B cell (primary cell): ENCODE measurements at regions not wholly inside any gene's neighbourhood (a gene's known extent, or its start where the extent isn't known, plus 50 kb on each side); places are given as distances from the start of the nearest gene placed in this dataset.

ENCODE experiments used
- ATAC-seq: fragments of 200-7000 bp; cut with Tn5 transposase; one replicate; pipeline ENCODE4 v1.10.0; 2021; ENCODE audit warnings: low read depth, mild to moderate bottlenecking, moderate number of reproducible peaks, moderate library complexity
- CTCF ChIA-PET: fragments of 350-600 bp; sonication (Branson Sonifier 250); formaldehyde crosslinking; loops from one replicate; lab custom pipeline; 2021; ENCODE audit warnings: antibody characterized with exemption, inconsistent platforms; lab: Charles Lee
- POLR2A ChIA-PET: fragments of 350-600 bp; sonication (Branson Sonifier 250); formaldehyde crosslinking; loops from one replicate; lab custom pipeline; 2021; ENCODE audit warnings: antibody characterized with exemption; lab: Charles Lee
- DNase-seq: peaks from one replicate; pipeline ENCODE4 v3.0.0; 2013
- H2AFZ ChIP-seq: 2 replicates; pipeline ENCODE4 v1.6.1; 2012; ENCODE audit warnings: mild to moderate bottlenecking, low read depth, low read length; ENCODE audit not compliant: insufficient read depth, poor library complexity, severe bottlenecking
- H3K27ac ChIP-seq, 2 donors: 1 replicate in 1 of 2; 2 replicates in 1 of 2; pipeline ENCODE4 v1.5.1; 2012 to 2013; ENCODE audit warnings: low read length in 2 of 2, mild to moderate bottlenecking in 2 of 2, moderate library complexity in 1 of 2
- H3K27me3 ChIP-seq, 4 experiments: fragments of 200-600 bp in 1 of 4; sonication (generic) in 1 of 4; replicated peaks in 1 of 4; 1 replicate in 2 of 4; 2 replicates in 2 of 4; pipeline versions ENCODE4 v1.6.1 to v1.7.0; 2013 to 2016; ENCODE audit warnings: low read length in 3 of 4, mild to moderate bottlenecking in 2 of 4, mixed read lengths in 1 of 4, moderate library complexity in 1 of 4; ENCODE audit not compliant: insufficient read depth in 4 of 4, control insufficient read depth in 3 of 4; ENCODE audit errors: control extremely low read depth in 1 of 4
- H3K36me3 ChIP-seq, 2 experiments: replicated peaks in 1 of 2; 1 replicate in 1 of 2; 2 replicates in 1 of 2; pipeline versions ENCODE4 v1.6.1 to v1.7.1; 2013; ENCODE audit warnings: low read length in 1 of 2; ENCODE audit not compliant: insufficient read depth in 2 of 2, control insufficient read depth in 1 of 2; ENCODE audit errors: control extremely low read depth in 1 of 2, extremely low read depth in 1 of 2
- H3K4me1 ChIP-seq, 2 donors: fragments of 200-600 bp in 1 of 2; sonication (generic) in 1 of 2; 1 replicate in 1 of 2; 2 replicates in 1 of 2; pipeline versions ENCODE4 v1.5.1 to v1.6.1; 2013 to 2017; ENCODE audit warnings: low read length in 2 of 2; ENCODE audit not compliant: control insufficient read depth in 2 of 2, insufficient read depth in 2 of 2
- H3K4me2 ChIP-seq: replicated peaks from 2 replicates; pipeline ENCODE3; 2012; ENCODE audit warnings: mild to moderate bottlenecking, low read depth, low read length; ENCODE audit not compliant: poor library complexity, severe bottlenecking
- H3K4me3 ChIP-seq, 5 experiments: fragments of 200-600 bp in 1 of 5; sonication (generic) in 1 of 5; 1 replicate in 3 of 5; 2 replicates in 2 of 5; pipeline versions ENCODE4 v1.5.1 to v1.7.0; 2011 to 2016; ENCODE audit warnings: low read length in 4 of 5, mild to moderate bottlenecking in 4 of 5, low read depth in 2 of 5, control low read depth in 1 of 5, moderate library complexity in 1 of 5; ENCODE audit not compliant: insufficient read depth in 1 of 5; ENCODE audit errors: control extremely low read depth in 1 of 5, extremely low read depth in 1 of 5
- H3K79me2 ChIP-seq: fragments of 200-600 bp; sonication (generic); one replicate; pipeline ENCODE4 v1.6.0; 2016; ENCODE audit warnings: low read length; ENCODE audit not compliant: control insufficient read depth, insufficient read depth
- H3K9ac ChIP-seq: fragments of 200-600 bp; sonication (generic); 2 replicates; pipeline ENCODE4 v1.6.1; 2017; ENCODE audit warnings: mild to moderate bottlenecking, low read length, moderate library complexity
- H3K9me3 ChIP-seq, 3 donors: one replicate each; pipeline versions ENCODE4 v1.6.1 to v1.7.1; 2013; ENCODE audit warnings: low read length in 2 of 3; ENCODE audit not compliant: control insufficient read depth in 2 of 3, insufficient read depth in 1 of 3; ENCODE audit errors: control extremely low read depth in 1 of 3
- H4K20me1 ChIP-seq: 2 replicates; pipeline ENCODE4 v1.6.0; 2012; ENCODE audit warnings: mild to moderate bottlenecking, low read length; ENCODE audit not compliant: insufficient read depth, control insufficient read depth, poor library complexity, severe bottlenecking
- H3K27ac Mint-ChIP-seq: one replicate; pipeline ENCODE4 v1.8.0; 2021; ENCODE audit warnings: mixed read lengths
- H3K27me3 Mint-ChIP-seq: one replicate; pipeline ENCODE4 v1.8.0; 2021; ENCODE audit warnings: mixed read lengths
- H3K4me1 Mint-ChIP-seq: one replicate; pipeline ENCODE4 v1.8.0; 2021; ENCODE audit warnings: mixed read lengths
- H3K4me3 Mint-ChIP-seq: one replicate; pipeline ENCODE4 v1.8.0; 2021; ENCODE audit warnings: mixed read lengths
- H3K9me3 Mint-ChIP-seq: one replicate; pipeline ENCODE4 v1.8.0; 2022; ENCODE audit warnings: mixed read lengths; ENCODE audit not compliant: insufficient read depth
- EZH2 ChIP-seq: IDR thresholded peaks from 2 replicates; pipeline ENCODE4 v1.6.1; 2012; ENCODE audit warnings: borderline replicate concordance, low read depth, mild to moderate bottlenecking, moderate library complexity, low read length; ENCODE audit not compliant: insufficient read depth, poor library complexity, severe bottlenecking
- WGBS: methylation state at CpG from one replicate; pipeline ENCODE4 v1.1.5; 2013; ENCODE audit warnings: missing lambda C conversion rate; ENCODE audit not compliant: insufficient coverage; 5-methylcytosine and 5-hydroxymethylcytosine counted together
- intact Hi-C: fragments of 100-400 bp; cut with micrococcal nuclease; formaldehyde crosslinking; loops from one replicate; pipeline ENCODE4 v1.10.0; 2022
- TF ChIP-seq, protein P1 (sequence below): fragments of 200-600 bp; IDR thresholded peaks from one replicate; pipeline ENCODE4 v1.8.0; 2022; ENCODE audit warnings: antibody characterized with exemption, mild to moderate bottlenecking

DNA sequence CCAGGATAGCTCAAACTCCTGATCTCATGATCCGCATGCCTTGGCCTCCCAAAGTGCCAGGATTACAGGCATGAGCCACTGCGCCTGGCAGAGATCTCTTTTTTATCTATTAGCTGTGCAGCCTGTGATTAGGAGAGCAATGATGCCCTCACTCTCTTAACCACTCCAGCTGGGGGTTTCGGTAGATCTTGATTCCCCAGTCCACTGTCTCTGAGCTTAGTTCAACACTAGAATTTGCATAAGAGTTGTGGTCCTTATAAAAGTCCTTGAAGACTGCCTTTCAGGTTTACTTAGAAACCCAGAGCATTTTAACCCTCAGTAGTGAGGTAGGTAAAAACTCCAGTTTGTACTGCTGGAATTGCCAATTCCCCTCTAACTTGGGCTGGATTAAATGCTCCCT lies 283.3 kb upstream of the RBMY1B start:
- ChIA-PET POLR2A (interaction anchor here (1.1 kb wide), 1 partner anchor 10 kb away, joined by 6 read pairs; no protein-coding TSS in a partner anchor), CTCF (interaction anchor here (0.7 to 1.4 kb wide), 3 partner anchors 20 to 582 kb away, joined by 3 to 4 read pairs (median 3); no protein-coding TSS in a partner anchor)
- WGBS, result no CpG with 5 or more reads among the region's 3 CpGs
- TF ChIP-seq, protein P1, sequence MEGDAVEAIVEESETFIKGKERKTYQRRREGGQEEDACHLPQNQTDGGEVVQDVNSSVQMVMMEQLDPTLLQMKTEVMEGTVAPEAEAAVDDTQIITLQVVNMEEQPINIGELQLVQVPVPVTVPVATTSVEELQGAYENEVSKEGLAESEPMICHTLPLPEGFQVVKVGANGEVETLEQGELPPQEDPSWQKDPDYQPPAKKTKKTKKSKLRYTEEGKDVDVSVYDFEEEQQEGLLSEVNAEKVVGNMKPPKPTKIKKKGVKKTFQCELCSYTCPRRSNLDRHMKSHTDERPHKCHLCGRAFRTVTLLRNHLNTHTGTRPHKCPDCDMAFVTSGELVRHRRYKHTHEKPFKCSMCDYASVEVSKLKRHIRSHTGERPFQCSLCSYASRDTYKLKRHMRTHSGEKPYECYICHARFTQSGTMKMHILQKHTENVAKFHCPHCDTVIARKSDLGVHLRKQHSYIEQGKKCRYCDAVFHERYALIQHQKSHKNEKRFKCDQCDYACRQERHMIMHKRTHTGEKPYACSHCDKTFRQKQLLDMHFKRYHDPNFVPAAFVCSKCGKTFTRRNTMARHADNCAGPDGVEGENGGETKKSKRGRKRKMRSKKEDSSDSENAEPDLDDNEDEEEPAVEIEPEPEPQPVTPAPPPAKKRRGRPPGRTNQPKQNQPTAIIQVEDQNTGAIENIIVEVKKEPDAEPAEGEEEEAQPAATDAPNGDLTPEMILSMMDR, result no peak
- no peak for TF ChIP-seq EZH2
- Mint-ChIP-seq H3K4me1 (peaks cover 18% of the 10 kb centered on the region), H3K27me3 (no peaks in the 10 kb centered on the region), H3K4me3 (peak overlapping the region; percentile 91), H3K9me3 (no peaks in the 10 kb centered on the region), H3K27ac (peak overlapping the region; percentile 85)
- intact Hi-C loops, result no loop called here
- Histone ChIP-seq H4K20me1 (no peaks in the 10 kb centered on the region), H3K4me2 (no peak overlapping the region), H3K4me3 (peak overlapping the region in 1 of 5 experiments; percentile 28), H3K79me2 (no peaks in the 10 kb centered on the region), H3K36me3 (no peaks in the 10 kb centered on the region), H3K27ac (peak overlapping the region in 1 of 2 donors; percentile 48), H2AFZ (no peak overlapping the region), H3K27me3 (no peaks in the 10 kb centered on the region), H3K4me1 (peaks cover 0 to 13% of the 10 kb centered on the region in 2 donors), H3K9me3 (peaks cover 0 to 6% (median 0%) of the 10 kb centered on the region in 3 donors), H3K9ac (no peak overlapping the region)
- DNase-seq, result peak; percentile 48
- peak; percentile 90 for ATAC-seq

DNA sequence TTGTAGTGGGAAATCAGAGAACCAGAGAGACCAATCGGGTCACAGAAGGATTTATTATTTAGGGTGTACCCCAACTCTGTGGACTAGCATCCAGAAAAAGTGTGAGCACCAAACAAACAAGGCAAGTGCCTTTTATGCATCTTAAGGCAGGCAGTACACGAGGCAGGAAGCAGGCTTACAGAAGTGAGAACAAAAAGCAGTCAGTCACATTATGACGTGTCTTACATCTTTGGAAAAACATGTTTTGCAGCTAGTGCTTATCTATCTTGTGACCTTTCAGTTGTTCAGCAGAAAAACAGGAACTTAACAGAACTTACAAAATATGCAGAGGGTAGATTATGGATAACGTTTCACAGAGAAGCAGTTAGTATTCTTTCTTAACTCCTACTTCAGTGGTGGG lies 270.9 kb upstream of the RBMY1B start:
- WGBS, result no CpG with 5 or more reads among the region's 4 CpGs
- DNase-seq (peak; percentile 82), ATAC-seq (peak; percentile 89)
- no peaks in the 10 kb centered on the region for H4K20me1 ChIP-seq
- peak overlapping the region in 1 of 2 donors; percentile 99 for H3K27ac ChIP-seq
- H3K4me1 ChIP-seq, result peaks cover 0 to 49% of the 10 kb centered on the region in 2 donors
- intact Hi-C loops, result loop anchor here (1.0 to 2.0 kb wide), 2 partner anchors 9 to 17 kb away; no protein-coding TSS in a partner anchor
- peak overlapping the region; percentile 99 for H3K27ac Mint-ChIP-seq
- H3K27me3 ChIP-seq, result no peaks in the 10 kb centered on the region
- no peak overlapping the region for H3K9ac ChIP-seq
- H3K4me1 Mint-ChIP-seq, result peaks cover 63% of the 10 kb centered on the region
- ChIA-PET CTCF (interaction anchor here (0.8 to 0.9 kb wide), 2 partner anchors 10 to 16 kb away, joined by 3 read pairs; no protein-coding TSS in a partner anchor), POLR2A (interaction anchor here (0.6 to 2.1 kb wide), 4 partner anchors 9 to 472 kb away, joined by 3 to 7 read pairs (median 4); no protein-coding TSS in a partner anchor)
- no peak for TF ChIP-seq EZH2
- TF ChIP-seq, protein P1, result no peak
- H2AFZ ChIP-seq, result no peak overlapping the region
- H3K4me3 Mint-ChIP-seq, result peak overlapping the region; percentile 51
- no peak overlapping the region for H3K4me2 ChIP-seq
- H3K9me3 ChIP-seq, result peaks cover 0 to 13% (median 0%) of the 10 kb centered on the region in 3 donors
- H3K36me3 ChIP-seq, result no peaks in the 10 kb centered on the region
- no peaks in the 10 kb centered on the region for H3K9me3 Mint-ChIP-seq
- no peak overlapping the region for H3K4me3 ChIP-seq
- H3K27me3 Mint-ChIP-seq, result no peaks in the 10 kb centered on the region
- no peaks in the 10 kb centered on the region for H3K79me2 ChIP-seq
